Neural progenitor cell (in vitro differentiated cells): ENCODE measurements at regions not wholly inside any gene's neighbourhood (a gene's known extent, or its start where the extent isn't known, plus 50 kb on each side); places are given as distances from the start of the nearest gene placed in this dataset.

ENCODE experiments used
- CTCF ChIP-seq: fragments of 200-600 bp; sonication (generic); IDR thresholded peaks from 2 replicates; pipeline ENCODE4 v1.5.1; 2017; ENCODE audit warnings: antibody characterized with exemption, mild to moderate bottlenecking
- EZH2 ChIP-seq: fragments of 200-600 bp; sonication (generic); IDR thresholded peaks from 2 replicates; pipeline ENCODE4 v1.6.1; 2017; ENCODE audit warnings: antibody characterized with exemption, mild to moderate bottlenecking, moderate library complexity
- EZH2phosphoT487 ChIP-seq: fragments of 200-600 bp; sonication (generic); IDR thresholded peaks from 2 replicates; pipeline ENCODE4 v1.6.1; 2017; ENCODE audit warnings: antibody characterized with exemption

GRCh38 chr1:229769006-229769405 is 143.0 kb downstream of the URB2 start:
- TF ChIP-seq CTCF (no peak), EZH2 (no peak), EZH2phosphoT487 (no peak)
